ENCODE measurements at regions not wholly inside any gene's neighbourhood (a gene's known extent, or its start where the extent isn't known, plus 50 kb on each side); places are given as distances from the start of the nearest gene placed in this dataset.

- DNase-seq (ENCODE audit: low spot score): peak; percentile 38
- intact Hi-C loops (cut with DNase I): no loop called here
Measured at GRCh38 chr22:48838846-48839730, 988.6 kb downstream of the BRD1 start.

GRCh38 chr22:48838376-48838775, 989.3 kb downstream of the BRD1 start:
- DNase-seq (ENCODE audit: low spot score): peak; percentile 53
- intact Hi-C loops (cut with DNase I): no loop called here

- DNase-seq (ENCODE audit: low spot score): no peak
Measured at GRCh38 chr22:48837341-48837935, 990.2 kb downstream of the BRD1 start.

GRCh38 chr22:48836673-48837340, 990.9 kb downstream of the BRD1 start:
- intact Hi-C loops (cut with DNase I): no loop called here
- peak; percentile 60 for DNase-seq (ENCODE audit: low spot score)

More at GRCh38 chr22:48837341-48837935, 990.2 kb downstream of the BRD1 start:
- intact Hi-C loops (cut with DNase I): no loop called here

GRCh38 chr22:48835857-48836672, 991.6 kb downstream of the BRD1 start:
- peak; percentile 64 for DNase-seq (ENCODE audit: low spot score)

GRCh38 chr22:48835364-48835763, 992.3 kb downstream of the BRD1 start:
- intact Hi-C loops (cut with DNase I): no loop called here
- DNase-seq (ENCODE audit: low spot score): peak; percentile 64

More at GRCh38 chr22:48835857-48836672, 991.6 kb downstream of the BRD1 start:
- intact Hi-C loops (cut with DNase I): no loop called here

GRCh38 chr22:48834404-48834803, 993.3 kb downstream of the BRD1 start:
- intact Hi-C loops (cut with DNase I): no loop called here
- DNase-seq (ENCODE audit: low spot score): peak; percentile 15

GRCh38 chr22:48832592-48832991, 995.1 kb downstream of the BRD1 start:
- intact Hi-C loops (cut with DNase I): no loop called here
- no peak for DNase-seq (ENCODE audit: low spot score)

GRCh38 chr22:48829908-48830307, 997.8 kb downstream of the BRD1 start:
- DNase-seq (ENCODE audit: low spot score): peak; percentile 65
- intact Hi-C loops (cut with DNase I): no loop called here

- peak; percentile 68 for DNase-seq (ENCODE audit: low spot score)
- intact Hi-C loops (cut with DNase I): no loop called here
Measured at GRCh38 chr22:48828688-48829087, 999.0 kb downstream of the BRD1 start.

- intact Hi-C loops (cut with DNase I): no loop called here
- DNase-seq (ENCODE audit: low spot score): peak; percentile 72
Measured at GRCh38 chr22:48827904-48828555, 999.6 kb downstream of the BRD1 start.

- DNase-seq (ENCODE audit: low spot score): peak; percentile 45
- intact Hi-C loops (cut with DNase I): no loop called here
Measured at GRCh38 chr22:48827268-48827846, 1000.3 kb downstream of the BRD1 start.

GRCh38 chr22:48826546-48826945, 1001.1 kb downstream of the BRD1 start:
- intact Hi-C loops (cut with DNase I): no loop called here
- peak; percentile 55 for DNase-seq (ENCODE audit: low spot score)

- peak; percentile 69 for DNase-seq (ENCODE audit: low spot score)
- intact Hi-C loops (cut with DNase I): no loop called here
Measured at GRCh38 chr22:48825802-48826520, 1001.7 kb downstream of the BRD1 start.

- peak; percentile 76 for DNase-seq (ENCODE audit: low spot score)
- intact Hi-C loops (cut with DNase I): no loop called here
Measured at GRCh38 chr22:48824712-48825651, 1002.7 kb downstream of the BRD1 start.

GRCh38 chr22:48823941-48824340, 1003.7 kb downstream of the BRD1 start:
- intact Hi-C loops (cut with DNase I): no loop called here
- DNase-seq (ENCODE audit: low spot score): peak; percentile 76
